GM21723 (cell line): ENCODE measurements at regions not wholly inside any gene's neighbourhood (a gene's known extent, or its start where the extent isn't known, plus 50 kb on each side); places are given as distances from the start of the nearest gene placed in this dataset.
A peak's percentile ranks its signal among the peaks of the same experiment; 100 is the strongest.

ENCODE experiments used
- ATAC-seq: cut with Tn5 transposase; IDR thresholded peaks from one replicate; pipeline ENCODE4 v1.9.1; 2021; ENCODE audit warnings: mild to moderate bottlenecking, moderate library complexity; ENCODE audit not compliant: unreplicated experiment

GRCh38 chr10:7478727-7479457, 68.1 kb upstream of the SFMBT2 start:
- no peak for ATAC-seq

DNA sequence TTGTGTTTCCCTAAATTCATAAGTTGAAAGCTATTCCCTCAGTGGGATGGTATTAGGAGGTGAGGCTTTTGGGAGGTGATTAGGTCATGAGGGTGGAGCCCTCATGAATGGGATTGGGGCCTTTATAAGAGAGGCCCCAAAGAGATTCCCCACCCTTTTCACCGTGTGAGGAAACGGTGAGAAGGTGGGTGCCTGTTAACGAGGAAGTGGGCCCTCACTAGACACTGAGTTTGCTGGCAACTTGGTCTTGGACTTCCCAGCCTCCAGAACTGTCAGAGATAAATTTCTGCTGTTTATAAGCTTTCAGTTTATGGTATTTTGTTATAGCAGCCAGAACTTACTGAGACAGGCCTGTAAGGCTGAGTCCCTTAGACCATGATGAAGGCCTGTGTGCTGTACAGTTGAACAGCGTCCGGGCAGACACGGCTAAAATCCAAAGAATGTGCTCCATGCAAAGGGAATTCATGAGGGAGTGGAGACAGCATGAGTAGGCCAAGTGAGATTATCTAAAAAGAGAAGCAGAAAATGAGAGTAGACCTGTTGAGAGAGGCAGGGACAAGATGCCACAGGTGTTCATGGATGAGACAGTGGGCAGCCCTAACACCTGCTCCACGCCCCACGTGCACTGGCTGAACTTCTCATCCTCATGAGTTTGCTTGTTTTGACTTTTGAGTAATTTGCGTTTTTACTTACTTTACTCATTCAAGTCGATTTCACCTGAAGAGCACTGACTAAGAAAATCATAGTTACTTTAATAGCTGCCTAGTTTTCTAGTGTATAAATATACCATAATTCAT, 66.9 kb upstream of the SFMBT2 start:
- ATAC-seq: no peak

- ATAC-seq: no peak
These were observed 65.1 kb upstream of the SFMBT2 start for GRCh38 chr10:7475939-7476338.

GRCh38 chr10:7475046-7475911, 64.4 kb upstream of the SFMBT2 start:
- no peak for ATAC-seq

GRCh38 chr10:7474388-7474787, 63.6 kb upstream of the SFMBT2 start:
- no peak for ATAC-seq

DNA sequence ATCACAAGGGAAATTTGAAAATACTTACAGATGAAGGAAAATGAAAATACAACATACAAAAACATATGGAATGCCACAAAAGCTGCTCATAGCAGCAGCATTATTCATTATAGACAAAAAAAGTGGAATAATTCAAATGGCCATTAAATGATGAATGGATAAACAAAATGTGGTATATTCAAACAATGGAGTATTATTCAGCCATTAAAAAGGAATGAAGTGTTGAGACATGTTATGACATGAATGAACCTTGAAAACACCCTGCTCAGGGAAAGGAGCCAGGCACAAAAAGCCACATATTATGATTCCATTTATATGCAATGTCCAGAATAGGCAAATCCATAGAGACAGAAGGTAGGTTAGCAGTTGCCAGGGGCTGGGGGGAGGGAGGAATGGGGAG, 62.6 kb upstream of the SFMBT2 start:
- no peak for ATAC-seq

DNA sequence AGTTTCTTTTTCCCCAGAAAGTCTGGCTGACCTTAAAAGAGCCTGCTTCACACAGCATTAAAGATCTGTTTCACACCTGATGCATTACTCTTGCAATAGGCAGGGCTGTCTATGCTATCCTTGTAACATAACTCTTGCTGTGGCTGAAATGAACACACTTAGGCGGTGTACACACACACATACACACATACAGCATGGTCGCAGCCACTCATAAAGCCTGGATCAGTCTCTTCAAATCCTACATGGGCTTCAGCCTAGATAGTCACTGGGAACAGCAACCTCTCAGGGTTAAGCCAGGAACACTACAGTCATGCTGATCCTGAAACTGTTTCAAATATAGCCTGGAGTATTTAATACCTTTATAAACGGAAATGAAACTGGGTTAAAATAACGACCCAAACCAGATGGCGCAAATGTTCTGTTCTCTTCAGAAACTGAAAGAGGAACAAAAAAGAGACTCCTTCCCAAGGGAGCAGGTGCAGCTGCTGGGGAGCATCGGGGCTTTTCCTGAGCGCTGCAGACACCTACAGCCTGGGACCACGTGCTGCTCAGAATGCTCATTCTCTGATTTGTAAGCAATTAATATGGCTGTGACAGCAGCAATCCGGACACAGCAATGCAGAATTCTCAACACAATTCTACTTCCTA, 61.0 kb upstream of the SFMBT2 start:
- peak; percentile 91 for ATAC-seq

- no peak for ATAC-seq
These were observed 59.5 kb upstream of the SFMBT2 start for GRCh38 chr10:7470371-7470770.

- no peak for ATAC-seq
These were observed 56.3 kb upstream of the SFMBT2 start for GRCh38 chr10:7467031-7467667.

GRCh38 chr10:7464691-7465090, 53.9 kb upstream of the SFMBT2 start:
- ATAC-seq: no peak
